GM12878 (cell line): ENCODE measurements at regions not wholly inside any gene's neighbourhood (a gene's known extent, or its start where the extent isn't known, plus 50 kb on each side); places are given as distances from the start of the nearest gene placed in this dataset.

Experiments
- HDAC2 ChIP-seq: fragments of 200-600 bp; sonication (generic); IDR thresholded peaks from 2 replicates; pipeline ENCODE4 v1.6.1; 2017
- HDGF ChIP-seq: fragments of 450-650 bp; IDR thresholded peaks from 2 replicates; pipeline ENCODE4 v1.6.1; 2016; ENCODE audit warnings: antibody characterized with exemption
- JUND ChIP-seq: IDR thresholded peaks from 2 replicates; pipeline ENCODE4 v1.6.1; 2012; ENCODE audit warnings: low read depth, mild to moderate bottlenecking, low read length, improper control_type of control experiment, moderate library complexity
- MEF2A ChIP-seq: IDR thresholded peaks from 2 replicates; pipeline ENCODE4 v1.6.1; 2011; ENCODE audit warnings: low read depth, mild to moderate bottlenecking, low read length, moderate library complexity; ENCODE audit not compliant: insufficient read depth
- MTA2 ChIP-seq: fragments of 450-650 bp; IDR thresholded peaks from 2 replicates; pipeline ENCODE4 v1.6.1; 2016; ENCODE audit warnings: low read depth, mild to moderate bottlenecking, moderate library complexity
- NR2C1 ChIP-seq: fragments of 450-650 bp; IDR thresholded peaks from 2 replicates; pipeline ENCODE4 v1.6.1; 2017; ENCODE audit warnings: antibody characterized with exemption, mild to moderate bottlenecking, moderate library complexity
- NR2C2 ChIP-seq: IDR thresholded peaks from 2 replicates; pipeline ENCODE4 v1.6.1; 2011; ENCODE audit warnings: borderline replicate concordance, low read depth; ENCODE audit not compliant: control insufficient read depth, insufficient read length
- SP1 ChIP-seq: IDR thresholded peaks from one replicate; pipeline ENCODE4 v1.6.1; 2011; ENCODE audit warnings: low read depth, low read length
- TCF7 ChIP-seq: IDR thresholded peaks from 2 replicates; pipeline ENCODE4 v1.6.1; 2014; ENCODE audit warnings: antibody characterized with exemption, borderline replicate concordance
- ZNF24 ChIP-seq: fragments of 450-650 bp; IDR thresholded peaks from 2 replicates; pipeline ENCODE4 v1.6.1; 2017; ENCODE audit warnings: antibody characterized with exemption, mild to moderate bottlenecking
- TF ChIP-seq, protein P1 (sequence below): fragments of 450-650 bp; formaldehyde crosslinking; IDR thresholded peaks from 2 replicates; pipeline ENCODE4 v1.4.0; 2022; ENCODE audit warnings: mild to moderate bottlenecking, moderate library complexity
- TF ChIP-seq, protein P2 (sequence below): IDR thresholded peaks from 2 replicates; pipeline ENCODE4 v1.6.1; 2011; ENCODE audit warnings: low read depth, mild to moderate bottlenecking, low read length, moderate library complexity, borderline replicate concordance; ENCODE audit errors: extremely low read depth
- TF ChIP-seq, protein P3 (sequence below): fragments of 450-650 bp; IDR thresholded peaks from 2 replicates; pipeline ENCODE4 v1.6.1; 2017; ENCODE audit warnings: mild to moderate bottlenecking, moderate library complexity
- TF ChIP-seq, protein P4 (sequence below), 3 experiments: IDR thresholded peaks in 2 of 3; conservative IDR thresholded peaks in 1 of 3; 2 replicates each; pipeline ENCODE4 v1.5.1; 2011; ENCODE audit warnings: low read depth in 3 of 3, low read length in 3 of 3, mild to moderate bottlenecking in 3 of 3, control low read depth in 2 of 3, moderate library complexity in 2 of 3, inconsistent platforms in 1 of 3, mixed read lengths in 1 of 3; ENCODE audit not compliant: control insufficient read depth in 2 of 3, insufficient read depth in 1 of 3; ENCODE audit errors: extremely low read depth in 1 of 3

DNA sequence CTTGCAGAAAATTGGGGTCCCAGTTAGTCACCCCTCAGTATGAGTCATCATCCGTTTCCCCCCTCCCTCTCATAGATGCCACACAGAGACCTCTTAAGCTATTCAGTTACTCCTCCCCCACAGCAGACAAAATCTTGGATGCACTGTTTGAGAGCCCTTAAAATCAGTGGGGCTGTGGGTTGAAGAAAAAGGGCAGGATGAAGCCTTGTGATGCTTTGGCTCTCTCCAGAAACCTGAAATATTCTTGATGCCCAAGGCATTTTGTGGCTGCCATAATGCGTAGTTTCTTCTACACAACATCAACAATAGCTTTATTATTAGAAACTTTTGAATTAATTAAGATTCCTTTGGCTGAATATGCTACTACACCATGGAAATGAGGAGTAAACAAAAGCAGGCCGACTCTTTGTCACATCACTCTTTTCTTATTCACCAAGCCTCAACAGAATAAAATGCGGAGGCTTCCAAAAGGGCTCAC lies 133.8 kb downstream of the MRPS30 start (continued):
- TF ChIP-seq, protein P1, sequence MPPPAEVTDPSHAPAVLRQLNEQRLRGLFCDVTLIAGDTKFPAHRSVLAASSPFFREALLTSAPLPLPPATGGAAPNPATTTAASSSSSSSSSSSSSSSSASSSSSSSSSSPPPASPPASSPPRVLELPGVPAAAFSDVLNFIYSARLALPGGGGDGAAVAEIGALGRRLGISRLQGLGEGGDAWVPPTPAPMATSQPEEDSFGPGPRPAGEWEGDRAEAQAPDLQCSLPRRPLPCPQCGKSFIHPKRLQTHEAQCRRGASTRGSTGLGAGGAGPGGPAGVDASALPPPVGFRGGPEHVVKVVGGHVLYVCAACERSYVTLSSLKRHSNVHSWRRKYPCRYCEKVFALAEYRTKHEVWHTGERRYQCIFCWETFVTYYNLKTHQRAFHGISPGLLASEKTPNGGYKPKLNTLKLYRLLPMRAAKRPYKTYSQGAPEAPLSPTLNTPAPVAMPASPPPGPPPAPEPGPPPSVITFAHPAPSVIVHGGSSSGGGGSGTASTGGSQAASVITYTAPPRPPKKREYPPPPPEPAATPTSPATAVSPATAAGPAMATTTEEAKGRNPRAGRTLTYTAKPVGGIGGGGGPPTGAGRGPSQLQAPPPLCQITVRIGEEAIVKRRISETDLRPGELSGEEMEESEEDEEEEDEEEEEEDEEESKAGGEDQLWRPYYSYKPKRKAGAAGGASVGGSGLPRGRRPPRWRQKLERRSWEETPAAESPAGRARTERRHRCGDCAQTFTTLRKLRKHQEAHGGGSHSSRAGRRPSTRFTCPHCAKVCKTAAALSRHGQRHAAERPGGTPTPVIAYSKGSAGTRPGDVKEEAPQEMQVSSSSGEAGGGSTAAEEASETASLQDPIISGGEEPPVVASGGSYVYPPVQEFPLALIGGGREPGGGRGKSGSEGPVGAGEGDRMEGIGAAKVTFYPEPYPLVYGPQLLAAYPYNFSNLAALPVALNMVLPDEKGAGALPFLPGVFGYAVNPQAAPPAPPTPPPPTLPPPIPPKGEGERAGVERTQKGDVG: no peak
- TF ChIP-seq HDGF (no peak), TCF7 (no peak), SP1 (no peak), NR2C1 (no peak), NR2C2 (no peak), MEF2A (no peak), MTA2 (no peak), HDAC2 (no peak), JUND (no peak), ZNF24 (no peak)
- TF ChIP-seq, protein P2, sequence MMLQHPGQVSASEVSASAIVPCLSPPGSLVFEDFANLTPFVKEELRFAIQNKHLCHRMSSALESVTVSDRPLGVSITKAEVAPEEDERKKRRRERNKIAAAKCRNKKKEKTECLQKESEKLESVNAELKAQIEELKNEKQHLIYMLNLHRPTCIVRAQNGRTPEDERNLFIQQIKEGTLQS: no peak
- TF ChIP-seq, protein P3, sequence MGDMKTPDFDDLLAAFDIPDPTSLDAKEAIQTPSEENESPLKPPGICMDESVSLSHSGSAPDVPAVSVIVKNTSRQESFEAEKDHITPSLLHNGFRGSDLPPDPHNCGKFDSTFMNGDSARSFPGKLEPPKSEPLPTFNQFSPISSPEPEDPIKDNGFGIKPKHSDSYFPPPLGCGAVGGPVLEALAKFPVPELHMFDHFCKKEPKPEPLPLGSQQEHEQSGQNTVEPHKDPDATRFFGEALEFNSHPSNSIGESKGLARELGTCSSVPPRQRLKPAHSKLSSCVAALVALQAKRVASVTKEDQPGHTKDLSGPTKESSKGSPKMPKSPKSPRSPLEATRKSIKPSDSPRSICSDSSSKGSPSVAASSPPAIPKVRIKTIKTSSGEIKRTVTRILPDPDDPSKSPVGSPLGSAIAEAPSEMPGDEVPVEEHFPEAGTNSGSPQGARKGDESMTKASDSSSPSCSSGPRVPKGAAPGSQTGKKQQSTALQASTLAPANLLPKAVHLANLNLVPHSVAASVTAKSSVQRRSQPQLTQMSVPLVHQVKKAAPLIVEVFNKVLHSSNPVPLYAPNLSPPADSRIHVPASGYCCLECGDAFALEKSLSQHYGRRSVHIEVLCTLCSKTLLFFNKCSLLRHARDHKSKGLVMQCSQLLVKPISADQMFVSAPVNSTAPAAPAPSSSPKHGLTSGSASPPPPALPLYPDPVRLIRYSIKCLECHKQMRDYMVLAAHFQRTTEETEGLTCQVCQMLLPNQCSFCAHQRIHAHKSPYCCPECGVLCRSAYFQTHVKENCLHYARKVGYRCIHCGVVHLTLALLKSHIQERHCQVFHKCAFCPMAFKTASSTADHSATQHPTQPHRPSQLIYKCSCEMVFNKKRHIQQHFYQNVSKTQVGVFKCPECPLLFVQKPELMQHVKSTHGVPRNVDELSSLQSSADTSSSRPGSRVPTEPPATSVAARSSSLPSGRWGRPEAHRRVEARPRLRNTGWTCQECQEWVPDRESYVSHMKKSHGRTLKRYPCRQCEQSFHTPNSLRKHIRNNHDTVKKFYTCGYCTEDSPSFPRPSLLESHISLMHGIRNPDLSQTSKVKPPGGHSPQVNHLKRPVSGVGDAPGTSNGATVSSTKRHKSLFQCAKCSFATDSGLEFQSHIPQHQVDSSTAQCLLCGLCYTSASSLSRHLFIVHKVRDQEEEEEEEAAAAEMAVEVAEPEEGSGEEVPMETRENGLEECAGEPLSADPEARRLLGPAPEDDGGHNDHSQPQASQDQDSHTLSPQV: no peak
- TF ChIP-seq, protein P4, sequence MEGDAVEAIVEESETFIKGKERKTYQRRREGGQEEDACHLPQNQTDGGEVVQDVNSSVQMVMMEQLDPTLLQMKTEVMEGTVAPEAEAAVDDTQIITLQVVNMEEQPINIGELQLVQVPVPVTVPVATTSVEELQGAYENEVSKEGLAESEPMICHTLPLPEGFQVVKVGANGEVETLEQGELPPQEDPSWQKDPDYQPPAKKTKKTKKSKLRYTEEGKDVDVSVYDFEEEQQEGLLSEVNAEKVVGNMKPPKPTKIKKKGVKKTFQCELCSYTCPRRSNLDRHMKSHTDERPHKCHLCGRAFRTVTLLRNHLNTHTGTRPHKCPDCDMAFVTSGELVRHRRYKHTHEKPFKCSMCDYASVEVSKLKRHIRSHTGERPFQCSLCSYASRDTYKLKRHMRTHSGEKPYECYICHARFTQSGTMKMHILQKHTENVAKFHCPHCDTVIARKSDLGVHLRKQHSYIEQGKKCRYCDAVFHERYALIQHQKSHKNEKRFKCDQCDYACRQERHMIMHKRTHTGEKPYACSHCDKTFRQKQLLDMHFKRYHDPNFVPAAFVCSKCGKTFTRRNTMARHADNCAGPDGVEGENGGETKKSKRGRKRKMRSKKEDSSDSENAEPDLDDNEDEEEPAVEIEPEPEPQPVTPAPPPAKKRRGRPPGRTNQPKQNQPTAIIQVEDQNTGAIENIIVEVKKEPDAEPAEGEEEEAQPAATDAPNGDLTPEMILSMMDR (IDR thresholded peaks at IDR 0.05 in 2 of 3, conservative IDR thresholded peaks at IDR 0.05 in 1 of 3; ENCODE audit: control insufficient read depth in 2 of 3, extremely low read depth in 1 of 3, insufficient read depth in 1 of 3, low read depth in 3 of 3, low read length in 3 of 3): no peak
- TF ChIP-seq, all 136 proteins: peak for 0
